M059J (cell line): ENCODE measurements at regions not wholly inside any gene's neighbourhood (a gene's known extent, or its start where the extent isn't known, plus 50 kb on each side); places are given as distances from the start of the nearest gene placed in this dataset.
A peak's percentile ranks its signal among the peaks of the same experiment; 100 is the strongest.

ENCODE experiments used
- DNase-seq: peaks from one replicate; pipeline ENCODE4 v3.0.0-alpha.2; 2012; ENCODE audit warnings: low read depth

GRCh38 chr21:41671859-41672542 lies 94.9 kb downstream of the RIPK4 start:
- peak; percentile 78 for DNase-seq

GRCh38 chr21:41671212-41671762 lies 95.6 kb downstream of the RIPK4 start:
- peak; percentile 66 for DNase-seq

GRCh38 chr21:41670056-41670805 lies 96.6 kb downstream of the RIPK4 start:
- no peak for DNase-seq

- DNase-seq: no peak
Observed at GRCh38 chr21:41669533-41669830, 97.4 kb downstream of the RIPK4 start.

GRCh38 chr21:41668686-41669532 lies 97.9 kb downstream of the RIPK4 start:
- DNase-seq: no peak

GRCh38 chr21:41668051-41668541 lies 98.8 kb downstream of the RIPK4 start:
- no peak for DNase-seq

- no peak for DNase-seq
Observed at GRCh38 chr21:41667136-41667535, 99.7 kb downstream of the RIPK4 start.

- no peak for DNase-seq
Observed at GRCh38 chr21:41666641-41667081, 100.2 kb downstream of the RIPK4 start.

- DNase-seq: no peak
Observed at GRCh38 chr21:41665766-41666595, 100.9 kb downstream of the RIPK4 start.

- DNase-seq: peak; percentile 97
Observed at GRCh38 chr21:41664881-41665765, 101.7 kb downstream of the RIPK4 start.

GRCh38 chr21:41663805-41664788 lies 102.8 kb downstream of the RIPK4 start:
- peak; percentile 82 for DNase-seq

GRCh38 chr21:41662761-41663160 lies 104.1 kb downstream of the RIPK4 start:
- DNase-seq: no peak

- no peak for DNase-seq
Observed at GRCh38 chr21:41662161-41662560, 104.7 kb downstream of the RIPK4 start.

- DNase-seq: no peak
Observed at GRCh38 chr21:41660748-41661147, 106.1 kb downstream of the RIPK4 start.

- DNase-seq: peak; percentile 98
Observed at GRCh38 chr21:41659791-41660560, 106.9 kb downstream of the RIPK4 start.

- DNase-seq: no peak
Observed at GRCh38 chr21:41656946-41657525, 109.8 kb downstream of the RIPK4 start.

GRCh38 chr21:41655259-41655658 lies 111.6 kb downstream of the RIPK4 start:
- no peak for DNase-seq
